GM18870 (cell line): ENCODE measurements at regions not wholly inside any gene's neighbourhood (a gene's known extent, or its start where the extent isn't known, plus 50 kb on each side); places are given as distances from the start of the nearest gene placed in this dataset.

Experiments
- ATAC-seq: cut with Tn5 transposase; IDR thresholded peaks from one replicate; pipeline ENCODE4 v1.9.1; 2021; ENCODE audit warnings: moderate library complexity; ENCODE audit not compliant: unreplicated experiment

GRCh38 chr2:193743089-193743488 lies 1548.4 kb upstream of the TMEFF2 start:
- no peak for ATAC-seq

GRCh38 chr2:193738892-193739291 lies 1544.2 kb upstream of the TMEFF2 start:
- ATAC-seq: no peak

GRCh38 chr2:193712912-193713311 lies 1518.2 kb upstream of the TMEFF2 start:
- no peak for ATAC-seq

- no peak for ATAC-seq
Measured at GRCh38 chr2:193703411-193703810, 1508.7 kb upstream of the TMEFF2 start.

GRCh38 chr2:193701484-193701883 lies 1506.8 kb upstream of the TMEFF2 start:
- ATAC-seq: no peak

- ATAC-seq: peak; percentile 71
Measured at GRCh38 chr2:193695367-193695766, 1500.6 kb upstream of the TMEFF2 start.

GRCh38 chr2:193693758-193694157 lies 1499.0 kb upstream of the TMEFF2 start:
- ATAC-seq: no peak

DNA sequence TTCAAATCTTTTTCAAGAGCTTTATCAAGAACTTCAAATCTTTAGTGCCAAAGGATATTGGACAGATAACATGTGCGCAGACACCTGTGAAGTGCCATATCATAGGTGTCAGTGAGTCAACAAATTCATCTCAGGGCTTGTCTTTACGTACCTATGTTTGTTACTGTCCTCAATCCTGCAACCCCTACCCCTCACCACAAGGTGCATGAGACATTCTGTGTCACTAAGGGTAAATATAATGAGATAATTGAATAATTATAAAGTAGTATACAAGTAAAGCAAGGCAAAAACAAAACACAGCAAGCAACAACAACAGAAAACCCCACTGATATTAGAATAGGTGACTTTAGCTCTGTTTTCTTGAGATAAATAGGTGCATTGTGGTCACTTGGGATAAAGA lies 1495.8 kb upstream of the TMEFF2 start:
- ATAC-seq: no peak

DNA sequence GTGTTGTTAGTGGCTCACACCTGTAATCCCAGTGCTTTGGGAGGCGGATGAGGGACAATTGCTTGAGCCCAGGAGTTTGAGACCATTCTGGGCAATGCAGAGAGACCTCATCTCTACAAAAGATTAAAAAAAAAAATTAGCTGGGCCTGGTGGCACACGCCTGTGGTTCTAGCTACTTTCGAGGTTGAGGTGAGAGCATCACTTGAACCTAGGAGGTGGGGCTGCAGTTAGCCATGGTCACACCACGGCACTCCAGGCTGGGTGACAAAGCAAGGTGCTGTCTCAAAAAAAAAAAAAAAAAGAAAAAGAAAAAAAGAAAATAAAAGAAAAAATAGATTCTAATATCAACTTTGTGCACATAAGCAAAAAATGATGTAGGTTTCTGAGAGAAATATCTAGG lies 1492.5 kb upstream of the TMEFF2 start:
- no peak for ATAC-seq

DNA sequence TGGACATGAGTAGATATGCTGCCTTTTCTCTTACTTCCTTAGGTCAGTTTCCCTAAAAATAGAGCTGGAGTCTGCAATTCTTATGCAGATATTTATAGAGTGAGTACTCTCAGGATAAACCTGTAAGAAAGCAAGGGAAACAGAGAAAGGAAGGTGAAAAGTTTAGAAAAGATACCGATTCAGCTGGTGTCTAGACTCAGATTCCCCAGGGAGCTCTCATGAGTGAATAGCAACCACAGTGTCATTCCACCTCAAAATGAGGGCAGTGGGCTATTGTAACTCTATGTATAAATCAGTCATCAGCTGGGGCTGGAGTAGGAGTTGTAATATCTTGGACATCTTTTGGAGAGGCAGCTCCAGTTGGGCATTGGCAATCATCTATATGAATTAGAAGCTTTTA lies 1485.1 kb upstream of the TMEFF2 start:
- no peak for ATAC-seq

DNA sequence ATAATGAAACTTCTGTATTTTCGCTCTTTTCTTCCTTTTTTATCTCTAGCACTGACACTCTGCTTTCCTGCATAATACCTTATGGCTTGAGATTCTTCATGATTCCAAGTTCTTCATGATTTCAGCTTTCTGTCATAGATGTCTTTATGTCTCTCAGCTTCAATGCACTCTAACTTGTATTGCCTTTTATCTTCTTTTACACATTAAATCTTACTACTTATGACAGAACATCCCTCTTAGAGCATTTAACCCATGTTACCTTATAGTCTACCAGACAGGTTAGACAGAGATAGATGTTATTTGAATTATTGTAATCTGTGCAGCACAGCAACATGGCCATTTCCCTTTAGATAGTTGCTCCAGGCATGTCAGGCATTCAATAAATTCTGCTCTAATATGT lies 1475.7 kb upstream of the TMEFF2 start:
- no peak for ATAC-seq

GRCh38 chr2:193668557-193669323 lies 1474.0 kb upstream of the TMEFF2 start:
- ATAC-seq: peak; percentile 75

GRCh38 chr2:193627927-193628272 lies 1433.2 kb upstream of the TMEFF2 start:
- no peak for ATAC-seq

- ATAC-seq: no peak
Measured at GRCh38 chr2:193627187-193627926, 1432.6 kb upstream of the TMEFF2 start.

- ATAC-seq: no peak
Measured at GRCh38 chr2:193608451-193608850, 1413.7 kb upstream of the TMEFF2 start.

DNA sequence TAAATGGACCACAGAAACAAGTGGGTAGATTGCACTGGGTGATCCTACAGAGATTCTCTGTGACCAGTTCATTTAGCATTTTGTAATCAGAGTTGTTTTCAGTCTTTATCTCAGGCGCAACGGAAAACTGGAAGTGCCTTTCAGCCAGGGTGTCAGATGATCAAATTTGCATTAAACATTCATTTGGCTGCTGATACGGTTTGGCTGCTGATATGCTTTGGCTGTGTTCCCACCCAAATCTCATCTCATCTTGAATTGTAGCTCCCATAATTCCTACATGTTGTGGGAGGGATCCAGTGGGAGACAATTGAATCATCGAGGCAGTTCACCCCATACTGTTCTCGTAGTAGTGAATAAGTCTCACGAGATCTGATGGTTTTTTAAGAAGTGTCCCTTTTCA lies 1396.1 kb upstream of the TMEFF2 start:
- no peak for ATAC-seq

- ATAC-seq: peak; percentile 95
Measured at GRCh38 chr2:193584522-193584938, 1389.8 kb upstream of the TMEFF2 start.

DNA sequence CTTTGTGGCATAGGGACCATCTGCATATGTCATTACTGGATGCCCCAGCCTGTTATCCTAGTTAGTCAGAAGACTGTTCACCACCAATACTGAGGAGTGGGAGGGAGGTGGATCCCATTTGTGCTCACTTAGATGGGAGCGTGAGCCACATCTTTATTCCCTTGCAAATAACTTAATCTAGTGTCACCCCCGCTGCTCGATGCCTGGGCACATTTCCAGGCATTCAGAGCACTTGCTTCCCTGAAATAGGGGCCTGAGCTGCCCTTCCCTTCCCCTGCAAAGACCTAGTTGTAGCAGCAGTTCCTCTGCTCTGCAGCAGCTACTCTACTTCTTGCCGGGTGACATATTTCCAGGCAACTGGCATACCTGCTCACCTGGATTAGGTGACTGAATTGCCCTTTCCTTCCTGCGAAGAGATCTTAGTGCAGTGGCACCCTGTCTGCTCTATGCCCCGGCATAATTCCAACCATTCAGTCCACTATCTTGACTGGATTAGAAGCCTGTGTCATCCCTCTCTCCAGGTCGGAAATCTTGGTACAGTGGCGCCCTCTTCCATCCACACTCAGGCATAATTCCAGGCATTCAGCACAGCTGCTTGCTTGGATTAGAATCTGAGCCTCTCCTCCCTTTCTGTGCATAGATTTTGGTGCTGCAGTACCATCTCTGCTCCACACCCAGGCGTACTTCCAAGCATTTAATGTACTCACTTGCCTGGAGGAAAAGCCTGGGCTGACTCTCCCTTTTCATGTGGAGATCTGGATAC lies 1389.1 kb upstream of the TMEFF2 start:
- ATAC-seq: no peak

DNA sequence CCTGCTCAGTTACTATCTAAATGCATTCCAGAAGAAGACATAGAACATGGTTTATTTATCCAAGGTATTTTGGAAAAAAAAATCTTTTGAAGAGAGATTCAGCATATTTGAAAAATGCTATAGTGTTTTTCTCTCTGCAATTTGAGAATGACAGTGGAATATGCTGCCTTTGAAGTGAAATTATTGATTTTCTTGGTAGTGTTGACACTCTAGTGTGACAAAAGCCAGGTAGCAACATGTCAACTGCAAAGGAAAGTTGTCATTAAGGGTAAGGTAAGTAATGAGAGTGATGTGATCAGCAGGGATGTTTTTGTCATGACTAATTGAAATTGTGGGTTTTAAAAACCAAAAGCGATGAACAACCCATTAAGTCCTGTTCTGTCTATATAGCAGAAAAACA lies 1387.1 kb upstream of the TMEFF2 start:
- ATAC-seq: no peak

DNA sequence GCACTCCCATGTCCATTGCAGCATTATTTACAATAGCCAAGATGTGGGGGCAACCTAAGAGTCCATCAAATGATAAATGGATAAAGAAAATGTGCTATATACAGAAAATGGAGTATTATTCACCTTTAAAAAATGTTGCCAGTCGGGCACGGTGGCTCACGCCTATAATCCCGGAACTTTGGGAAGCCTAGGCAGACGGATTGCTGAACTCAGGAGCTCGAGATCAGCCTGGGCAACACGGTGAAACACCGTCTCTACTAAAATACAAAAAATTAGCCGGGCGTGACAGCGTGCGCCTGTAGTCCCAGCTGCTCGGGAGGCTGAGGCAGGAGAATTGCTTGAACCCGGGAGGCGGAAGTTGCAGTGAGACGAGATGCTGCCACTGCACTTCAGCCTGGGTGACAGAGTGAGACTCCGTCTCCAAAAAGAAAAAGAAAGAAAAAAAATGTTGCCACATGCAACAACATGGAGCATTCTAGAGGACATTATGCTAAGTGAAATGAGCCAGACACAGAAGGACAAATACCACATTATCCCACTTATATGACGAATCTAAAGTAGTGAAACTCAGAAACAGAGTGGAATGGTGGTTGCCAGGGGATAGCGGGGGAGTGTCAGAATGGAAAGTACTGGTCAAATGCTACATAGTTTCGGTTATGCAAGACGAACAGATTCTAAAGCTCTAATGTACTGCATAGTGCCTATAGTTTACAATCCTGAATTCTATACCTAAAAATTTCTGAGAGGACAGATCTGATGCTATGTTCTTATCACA lies 1385.6 kb upstream of the TMEFF2 start:
- ATAC-seq: no peak

GRCh38 chr2:193566886-193567285 lies 1372.2 kb upstream of the TMEFF2 start:
- no peak for ATAC-seq
